ENCODE measurements at regions not wholly inside any gene's neighbourhood (a gene's known extent, or its start where the extent isn't known, plus 50 kb on each side); places are given as distances from the start of the nearest gene placed in this dataset.

DNA sequence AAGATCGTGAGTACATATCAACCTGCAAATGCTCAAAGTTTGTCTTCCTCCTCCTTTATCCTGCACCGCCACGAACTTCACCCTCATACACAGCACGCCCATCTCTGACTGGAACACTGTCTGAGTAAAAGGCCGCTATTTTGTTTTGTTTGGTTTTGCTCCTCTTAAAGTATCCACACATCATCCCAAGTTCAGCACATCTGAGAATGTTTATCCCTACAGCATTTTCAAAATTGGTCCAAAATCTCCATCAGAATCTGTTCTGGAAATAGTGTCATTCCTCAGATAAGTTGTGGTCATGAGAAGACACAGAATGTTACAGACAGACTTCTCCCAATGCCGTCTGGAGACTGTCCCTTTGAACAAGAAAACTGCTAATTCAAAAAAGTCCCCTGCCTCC lies 251.6 kb upstream of the ARID1B start:
- H3K36me3 ChIP-seq = no peaks in the 10 kb centered on the region
- no peak for TF ChIP-seq CTCF (IDR thresholded peaks at IDR 0.05)
- no peaks in the 10 kb centered on the region for H3K4me1 ChIP-seq (ENCODE audit: control insufficient read depth in 1 of 2, insufficient read depth in 1 of 2, low read depth in 1 of 2, low read length in 1 of 2)
- no peaks in the 10 kb centered on the region for H3K9me3 ChIP-seq
- H3K27me3 ChIP-seq = no peaks in the 10 kb centered on the region
- no peak overlapping the region for H3K4me3 ChIP-seq (ENCODE audit: low read depth in 1 of 2, low read length in 1 of 2)
- no peak overlapping the region for H3K27ac ChIP-seq

- H3K9me3 ChIP-seq = no peaks in the 10 kb centered on the region
- H3K27ac ChIP-seq = no peak overlapping the region
- TF ChIP-seq CTCF (IDR thresholded peaks at IDR 0.05) = no peak
- H3K27me3 ChIP-seq = no peaks in the 10 kb centered on the region
- H3K36me3 ChIP-seq = no peaks in the 10 kb centered on the region
- no peak overlapping the region for H3K4me3 ChIP-seq (ENCODE audit: low read depth in 1 of 2, low read length in 1 of 2)
- H3K4me1 ChIP-seq (ENCODE audit: control insufficient read depth in 1 of 2, insufficient read depth in 1 of 2, low read depth in 1 of 2, low read length in 1 of 2) = no peaks in the 10 kb centered on the region
Measured at GRCh38 chr6:156519940-156520339, 257.2 kb upstream of the ARID1B start.

- H3K4me1 ChIP-seq (ENCODE audit: control insufficient read depth in 1 of 2, insufficient read depth in 1 of 2, low read depth in 1 of 2, low read length in 1 of 2) = no peaks in the 10 kb centered on the region
- H3K27ac ChIP-seq = no peak overlapping the region
- no peak for TF ChIP-seq CTCF (IDR thresholded peaks at IDR 0.05)
- no peak overlapping the region for H3K4me3 ChIP-seq (ENCODE audit: low read depth in 1 of 2, low read length in 1 of 2)
- no peaks in the 10 kb centered on the region for H3K9me3 ChIP-seq
- H3K36me3 ChIP-seq = no peaks in the 10 kb centered on the region
- no peaks in the 10 kb centered on the region for H3K27me3 ChIP-seq
Measured at GRCh38 chr6:156517088-156517487, 260.1 kb upstream of the ARID1B start.

- H3K36me3 ChIP-seq = no peaks in the 10 kb centered on the region
- H3K27ac ChIP-seq = no peak overlapping the region
- TF ChIP-seq CTCF (IDR thresholded peaks at IDR 0.05) = no peak
- H3K9me3 ChIP-seq = no peaks in the 10 kb centered on the region
- H3K4me3 ChIP-seq (ENCODE audit: low read depth in 1 of 2, low read length in 1 of 2) = no peak overlapping the region
- H3K4me1 ChIP-seq (ENCODE audit: control insufficient read depth in 1 of 2, insufficient read depth in 1 of 2, low read depth in 1 of 2, low read length in 1 of 2) = no peaks in the 10 kb centered on the region
- H3K27me3 ChIP-seq = no peaks in the 10 kb centered on the region
Measured at GRCh38 chr6:156515242-156515641, 261.9 kb upstream of the ARID1B start.

DNA sequence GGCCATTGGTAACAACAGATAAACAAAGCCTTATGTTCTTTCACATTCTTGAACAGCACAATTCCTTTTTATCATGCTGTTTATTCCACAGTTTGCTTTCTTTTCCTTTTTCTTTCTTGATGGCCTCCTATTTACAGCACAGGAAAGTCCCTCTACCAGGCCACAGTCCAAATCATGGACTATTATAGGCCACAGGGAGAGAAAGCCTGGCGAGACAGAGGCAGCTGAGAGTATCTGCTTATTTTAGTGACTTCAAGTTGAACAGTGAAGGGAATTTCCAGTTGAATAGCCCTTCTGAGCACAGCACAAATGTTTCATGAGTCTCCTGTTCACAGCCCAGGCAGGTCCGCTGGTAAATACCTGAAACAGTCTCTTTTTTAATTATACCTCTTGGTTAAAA lies 263.7 kb upstream of the ARID1B start:
- no peak for TF ChIP-seq CTCF (IDR thresholded peaks at IDR 0.05)
- Histone ChIP-seq H3K36me3 (no peaks in the 10 kb centered on the region), H3K9me3 (no peaks in the 10 kb centered on the region), H3K4me3 (ENCODE audit: low read depth in 1 of 2, low read length in 1 of 2) (no peak overlapping the region), H3K27me3 (no peaks in the 10 kb centered on the region), H3K27ac (no peak overlapping the region), H3K4me1 (ENCODE audit: control insufficient read depth in 1 of 2, insufficient read depth in 1 of 2, low read depth in 1 of 2, low read length in 1 of 2) (no peaks in the 10 kb centered on the region)

- no peaks in the 10 kb centered on the region for H3K27me3 ChIP-seq
- no peak overlapping the region for H3K4me3 ChIP-seq (ENCODE audit: low read depth in 1 of 2, low read length in 1 of 2)
- no peaks in the 10 kb centered on the region for H3K4me1 ChIP-seq (ENCODE audit: control insufficient read depth in 1 of 2, insufficient read depth in 1 of 2, low read depth in 1 of 2, low read length in 1 of 2)
- TF ChIP-seq CTCF (IDR thresholded peaks at IDR 0.05) = no peak
- H3K9me3 ChIP-seq = no peaks in the 10 kb centered on the region
- H3K27ac ChIP-seq = no peak overlapping the region
- H3K36me3 ChIP-seq = no peaks in the 10 kb centered on the region
Measured at GRCh38 chr6:156511570-156511969, 265.6 kb upstream of the ARID1B start.
